ENCODE measurements at regions not wholly inside any gene's neighbourhood (a gene's known extent, or its start where the extent isn't known, plus 50 kb on each side); places are given as distances from the start of the nearest gene placed in this dataset.
"Not testable (repeated sequence)": the region's sequence is repeated elsewhere in the genome, so short reads cannot be mapped to it uniquely, and the experiment has no call there.

- Histone ChIP-seq H3K27ac (no peak overlapping the region), H3K4me3 (no peak overlapping the region), H3K9me3 (no peaks in the 10 kb centered on the region), H3K36me3 (no peaks in the 10 kb centered on the region), H3K4me1 (no peaks in the 10 kb centered on the region), H3K27me3 (no peaks in the 10 kb centered on the region)
- no peak for DNase-seq
- TF ChIP-seq POLR2A (IDR thresholded peaks at IDR 0.05) (no peak), CTCF (IDR thresholded peaks at IDR 0.05) (no peak)
- ATAC-seq: no peak
- WGBS, 4 donors: 4 to 9% (median 7%) methylated on average over 2 of the region's 2 CpGs
- intact Hi-C loops (cut with DNase I): no loop called here
Observed at GRCh38 chr14:27278341-27278740, 680.5 kb upstream of the NOVA1 start.

GRCh38 chr14:27305441-27305945, 707.7 kb upstream of the NOVA1 start:
- no peak for ATAC-seq
- DNase-seq: no peak

GRCh38 chr14:27312730-27313129, 714.9 kb upstream of the NOVA1 start:
- ATAC-seq; H3K36me3 ChIP-seq; H3K27ac ChIP-seq; H3K9me3 ChIP-seq; H3K27me3 ChIP-seq; H3K4me3 ChIP-seq; DNase-seq; intact Hi-C loops (cut with DNase I); H3K4me1 ChIP-seq: not testable (repeated sequence)
- 87 to 95% (median 93%) methylated on average over 7 of the region's 7 CpGs for WGBS, 4 donors

More at GRCh38 chr14:27305441-27305945, 707.7 kb upstream of the NOVA1 start:
- intact Hi-C loops (cut with DNase I): no loop called here
- peaks cover 0 to 24% (median 2%) of the 10 kb centered on the region in 12 donors for H3K9me3 ChIP-seq
- no peaks in the 10 kb centered on the region for H3K4me1 ChIP-seq
- no peaks in the 10 kb centered on the region for H3K36me3 ChIP-seq
- H3K27me3 ChIP-seq: no peaks in the 10 kb centered on the region
- no peak for TF ChIP-seq POLR2A (IDR thresholded peaks at IDR 0.05)
- no peak for TF ChIP-seq CTCF (IDR thresholded peaks at IDR 0.05)
- H3K4me3 ChIP-seq: no peak overlapping the region
- H3K27ac ChIP-seq: no peak overlapping the region

GRCh38 chr14:27314231-27314630, 716.4 kb upstream of the NOVA1 start:
- intact Hi-C loops (cut with DNase I): no loop called here
- DNase-seq (no peak), ATAC-seq (no peak)
- Histone ChIP-seq H3K27me3 (no peaks in the 10 kb centered on the region), H3K36me3 (no peaks in the 10 kb centered on the region), H3K4me3 (no peak overlapping the region), H3K9me3 (peaks cover 0 to 7% (median 0%) of the 10 kb centered on the region in 12 donors), H3K27ac (no peak overlapping the region), H3K4me1 (no peaks in the 10 kb centered on the region)
- TF ChIP-seq CTCF (IDR thresholded peaks at IDR 0.05) (no peak), POLR2A (IDR thresholded peaks at IDR 0.05) (no peak)

- no peak overlapping the region for H3K4me3 ChIP-seq
- H3K27ac ChIP-seq: no peak overlapping the region
- peaks cover 0 to 7% (median 0%) of the 10 kb centered on the region in 12 donors for H3K9me3 ChIP-seq
- 78 to 82% (median 79%) methylated on average over 4 of the region's 4 CpGs for WGBS, 4 donors
- intact Hi-C loops (cut with DNase I): no loop called here
- DNase-seq (no peak), ATAC-seq (no peak)
- H3K4me1 ChIP-seq: no peaks in the 10 kb centered on the region
- no peak for TF ChIP-seq POLR2A (IDR thresholded peaks at IDR 0.05)
- no peak for TF ChIP-seq CTCF (IDR thresholded peaks at IDR 0.05)
- H3K36me3 ChIP-seq: no peaks in the 10 kb centered on the region
- H3K27me3 ChIP-seq: no peaks in the 10 kb centered on the region
Observed at GRCh38 chr14:27315477-27315876, 717.6 kb upstream of the NOVA1 start.

All from heart left ventricle (tissue), 16 donors.